ENCODE measurements at regions not wholly inside any gene's neighbourhood (a gene's known extent, or its start where the extent isn't known, plus 50 kb on each side); places are given as distances from the start of the nearest gene placed in this dataset.

DNA sequence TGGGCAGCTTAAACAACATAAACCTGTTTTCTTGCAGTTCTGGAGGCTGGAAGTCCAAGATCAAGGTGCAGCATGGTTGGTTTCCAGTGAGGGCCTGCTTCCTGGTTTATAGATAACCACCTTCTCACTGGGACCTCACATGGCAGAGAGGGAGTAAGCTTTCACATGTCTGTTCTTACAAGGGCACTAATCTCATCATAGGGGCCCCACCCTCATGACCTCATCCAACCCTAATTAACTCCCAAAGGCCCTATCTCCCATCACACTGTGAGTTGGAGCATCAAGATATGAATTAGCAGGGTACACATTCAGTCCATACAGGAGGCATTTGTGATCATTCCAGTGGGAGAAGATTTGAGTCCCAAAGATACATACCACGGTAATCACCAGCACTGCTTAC lies 50.5 kb upstream of the GRIN2A start:
- Histone ChIP-seq H3K27ac (ENCODE audit: low read length) (no peak overlapping the region), H3K9ac (ENCODE audit: low read length in 2 of 2) (no peak overlapping the region), H3K4me1 (ENCODE audit: control insufficient read depth, insufficient read depth, low read length) (no peaks in the 10 kb centered on the region), H3K9me3 (ENCODE audit: control insufficient read depth in 2 of 2, low read length in 2 of 2) (peaks cover 14 to 15% of the 10 kb centered on the region in 2 donors), H3K36me3 (ENCODE audit: control insufficient read depth in 2 of 2, insufficient read depth in 2 of 2, low read length in 2 of 2) (no peaks in the 10 kb centered on the region), H3K4me3 (ENCODE audit: low read length in 2 of 2) (no peak overlapping the region), H3K27me3 (ENCODE audit: control insufficient read depth in 1 of 2, insufficient read depth in 2 of 2, low read length in 2 of 2) (peaks cover 0 to 3% of the 10 kb centered on the region in 2 donors)

DNA sequence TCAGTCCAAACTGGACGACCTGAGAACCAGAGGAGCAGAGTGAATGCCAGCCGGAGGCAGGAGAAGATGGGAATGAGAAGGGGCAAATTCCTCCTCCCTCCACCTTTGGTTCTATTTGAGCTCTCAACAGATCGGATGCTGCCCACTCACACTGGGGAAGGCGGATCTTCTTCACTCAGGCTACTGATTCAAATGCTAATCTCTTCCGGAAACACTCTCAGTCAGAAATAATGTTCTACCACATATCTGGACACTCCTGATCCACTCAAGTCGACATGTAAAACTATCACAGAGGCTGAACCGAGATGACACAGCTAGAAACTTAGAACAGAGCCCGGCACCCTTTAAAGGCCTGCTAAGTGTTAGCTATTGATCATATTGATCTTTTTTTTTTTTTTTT lies 57.4 kb upstream of the GRIN2A start:
- no peak overlapping the region for H3K27ac ChIP-seq (ENCODE audit: low read length)
- H3K27me3 ChIP-seq (ENCODE audit: control insufficient read depth in 1 of 2, insufficient read depth in 2 of 2, low read length in 2 of 2): peaks cover 0 to 2% of the 10 kb centered on the region in 2 donors
- no peak overlapping the region for H3K9ac ChIP-seq (ENCODE audit: low read length in 2 of 2)
- H3K4me3 ChIP-seq (ENCODE audit: low read length in 2 of 2): no peak overlapping the region
- no peaks in the 10 kb centered on the region for H3K4me1 ChIP-seq (ENCODE audit: control insufficient read depth, insufficient read depth, low read length)
- H3K36me3 ChIP-seq (ENCODE audit: control insufficient read depth in 2 of 2, insufficient read depth in 2 of 2, low read length in 2 of 2): no peaks in the 10 kb centered on the region
- no peaks in the 10 kb centered on the region for H3K9me3 ChIP-seq (ENCODE audit: control insufficient read depth in 2 of 2, low read length in 2 of 2)

DNA sequence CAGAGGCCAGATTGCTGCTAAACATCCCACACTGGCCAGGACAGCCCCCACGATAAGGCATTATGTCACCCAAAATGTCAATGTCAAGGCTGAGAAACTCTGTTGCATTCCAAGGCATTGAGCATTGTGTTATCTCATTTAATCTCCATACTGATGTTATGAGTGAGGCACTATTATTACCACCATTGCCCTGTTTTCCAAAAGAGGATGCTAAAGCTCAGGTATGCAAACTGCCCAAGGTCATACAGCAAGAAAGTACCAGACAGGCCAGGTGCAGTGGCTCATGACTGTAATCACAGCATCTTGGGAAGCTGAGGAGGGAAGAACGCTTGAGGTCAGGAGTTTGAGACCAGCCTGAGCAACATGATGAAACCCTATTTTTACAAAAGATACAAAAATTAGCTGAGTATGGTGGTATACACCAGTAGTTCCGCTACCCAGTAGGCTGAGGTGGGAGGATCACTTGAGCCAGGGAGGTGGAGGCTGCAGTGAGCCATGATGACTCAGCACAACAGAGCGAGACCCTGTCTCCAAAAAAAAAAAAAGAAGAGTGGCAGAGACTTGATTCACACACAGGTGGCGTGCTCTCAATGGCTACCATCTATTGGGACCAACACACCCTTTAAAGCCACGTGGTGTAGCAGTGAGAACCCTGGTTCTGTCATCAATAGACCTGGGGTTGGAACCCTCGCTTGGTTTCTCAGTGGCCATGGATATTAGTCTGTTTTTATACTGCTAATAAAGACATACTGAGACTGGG lies 58.8 kb upstream of the GRIN2A start:
- H3K9me3 ChIP-seq (ENCODE audit: control insufficient read depth in 2 of 2, low read length in 2 of 2): no peaks in the 10 kb centered on the region
- peaks cover 4% of the 10 kb centered on the region for H3K4me1 ChIP-seq (ENCODE audit: control insufficient read depth, insufficient read depth, low read length)
- H3K36me3 ChIP-seq (ENCODE audit: control insufficient read depth in 2 of 2, insufficient read depth in 2 of 2, low read length in 2 of 2): no peaks in the 10 kb centered on the region
- H3K27ac ChIP-seq (ENCODE audit: low read length): no peak overlapping the region
- H3K9ac ChIP-seq (ENCODE audit: low read length in 2 of 2): no peak overlapping the region
- no peak overlapping the region for H3K4me3 ChIP-seq (ENCODE audit: low read length in 2 of 2)
- H3K27me3 ChIP-seq (ENCODE audit: control insufficient read depth in 1 of 2, insufficient read depth in 2 of 2, low read length in 2 of 2): peaks cover 0 to 2% of the 10 kb centered on the region in 2 donors

DNA sequence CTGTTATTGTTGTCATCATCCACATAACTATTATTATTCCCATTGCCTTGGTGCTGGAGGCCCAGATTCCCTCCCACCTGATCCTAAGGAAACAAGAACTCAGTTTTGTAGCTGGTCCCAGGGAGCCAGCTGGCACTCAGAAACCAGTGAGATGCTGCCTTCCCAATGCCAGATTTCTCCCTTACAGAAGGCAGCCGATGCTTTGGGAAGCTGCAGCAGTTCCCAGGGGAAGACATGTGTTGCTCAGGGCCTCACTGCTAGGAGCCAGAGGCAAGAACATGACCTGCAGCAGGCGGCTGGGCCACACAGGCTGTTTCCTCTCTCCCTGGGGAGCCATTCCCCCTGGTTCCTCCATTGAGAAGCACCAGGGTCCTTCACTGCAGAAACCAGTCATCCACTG lies 59.9 kb upstream of the GRIN2A start:
- Histone ChIP-seq H3K9ac (ENCODE audit: low read length in 2 of 2) (no peak overlapping the region), H3K27ac (ENCODE audit: low read length) (no peak overlapping the region), H3K27me3 (ENCODE audit: control insufficient read depth in 1 of 2, insufficient read depth in 2 of 2, low read length in 2 of 2) (peaks cover 0 to 2% of the 10 kb centered on the region in 2 donors), H3K4me3 (ENCODE audit: low read length in 2 of 2) (no peak overlapping the region), H3K4me1 (ENCODE audit: control insufficient read depth, insufficient read depth, low read length) (peaks cover 4% of the 10 kb centered on the region), H3K9me3 (ENCODE audit: control insufficient read depth in 2 of 2, low read length in 2 of 2) (no peaks in the 10 kb centered on the region), H3K36me3 (ENCODE audit: control insufficient read depth in 2 of 2, insufficient read depth in 2 of 2, low read length in 2 of 2) (no peaks in the 10 kb centered on the region)

DNA sequence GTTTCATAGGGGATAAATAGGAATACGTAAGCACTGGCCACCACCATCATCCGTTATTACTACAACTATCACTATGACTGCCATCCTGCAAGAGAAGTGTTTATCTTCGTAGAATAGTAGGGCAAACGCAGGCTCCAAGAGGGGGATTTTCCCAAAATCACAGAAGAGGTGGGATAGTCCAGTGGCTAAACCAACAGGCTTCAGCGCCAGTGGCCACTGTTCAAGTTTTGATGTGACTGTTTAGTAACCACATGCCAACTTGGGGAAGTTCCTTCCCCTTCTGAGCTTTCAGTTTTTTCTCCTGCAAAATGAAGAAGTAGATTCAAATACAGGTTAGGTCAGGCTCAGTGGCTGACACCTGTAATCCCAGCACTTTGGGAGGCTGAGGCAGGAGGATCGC lies 60.7 kb upstream of the GRIN2A start:
- Histone ChIP-seq H3K9me3 (ENCODE audit: control insufficient read depth in 2 of 2, low read length in 2 of 2) (no peaks in the 10 kb centered on the region), H3K36me3 (ENCODE audit: control insufficient read depth in 2 of 2, insufficient read depth in 2 of 2, low read length in 2 of 2) (no peaks in the 10 kb centered on the region), H3K27ac (ENCODE audit: low read length) (no peak overlapping the region), H3K4me1 (ENCODE audit: control insufficient read depth, insufficient read depth, low read length) (peaks cover 4% of the 10 kb centered on the region), H3K27me3 (ENCODE audit: control insufficient read depth in 1 of 2, insufficient read depth in 2 of 2, low read length in 2 of 2) (peaks cover 0 to 2% of the 10 kb centered on the region in 2 donors), H3K9ac (ENCODE audit: low read length in 2 of 2) (no peak overlapping the region), H3K4me3 (ENCODE audit: low read length in 2 of 2) (no peak overlapping the region)

DNA sequence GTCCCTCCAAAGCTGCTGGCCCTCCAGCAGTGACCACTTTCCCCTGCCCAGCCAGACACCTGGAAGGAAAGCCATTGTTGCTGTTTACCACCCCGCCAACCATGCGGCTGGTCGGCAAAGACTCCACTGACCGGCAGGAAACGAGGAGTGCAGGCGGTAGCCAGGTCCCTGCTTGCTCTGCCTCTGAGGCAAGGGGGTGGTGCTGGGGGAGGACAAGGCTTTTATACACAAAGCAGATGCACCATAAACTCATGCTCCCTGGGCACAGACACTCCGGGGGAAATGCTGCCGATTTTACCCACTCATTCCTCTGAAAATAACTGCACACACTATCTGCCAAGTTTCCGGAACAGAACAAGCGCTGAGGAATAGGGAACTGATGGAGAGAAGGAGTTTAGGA lies 62.8 kb upstream of the GRIN2A start:
- no peaks in the 10 kb centered on the region for H3K36me3 ChIP-seq (ENCODE audit: control insufficient read depth in 2 of 2, insufficient read depth in 2 of 2, low read length in 2 of 2)
- peaks cover 0 to 2% of the 10 kb centered on the region in 2 donors for H3K27me3 ChIP-seq (ENCODE audit: control insufficient read depth in 1 of 2, insufficient read depth in 2 of 2, low read length in 2 of 2)
- no peaks in the 10 kb centered on the region for H3K9me3 ChIP-seq (ENCODE audit: control insufficient read depth in 2 of 2, low read length in 2 of 2)
- H3K9ac ChIP-seq (ENCODE audit: low read length in 2 of 2): no peak overlapping the region
- peak overlapping the region in 1 of 2 donors; percentile 22 for H3K4me3 ChIP-seq (ENCODE audit: low read length in 2 of 2)
- H3K27ac ChIP-seq (ENCODE audit: low read length): no peak overlapping the region
- peaks cover 4% of the 10 kb centered on the region for H3K4me1 ChIP-seq (ENCODE audit: control insufficient read depth, insufficient read depth, low read length)

DNA sequence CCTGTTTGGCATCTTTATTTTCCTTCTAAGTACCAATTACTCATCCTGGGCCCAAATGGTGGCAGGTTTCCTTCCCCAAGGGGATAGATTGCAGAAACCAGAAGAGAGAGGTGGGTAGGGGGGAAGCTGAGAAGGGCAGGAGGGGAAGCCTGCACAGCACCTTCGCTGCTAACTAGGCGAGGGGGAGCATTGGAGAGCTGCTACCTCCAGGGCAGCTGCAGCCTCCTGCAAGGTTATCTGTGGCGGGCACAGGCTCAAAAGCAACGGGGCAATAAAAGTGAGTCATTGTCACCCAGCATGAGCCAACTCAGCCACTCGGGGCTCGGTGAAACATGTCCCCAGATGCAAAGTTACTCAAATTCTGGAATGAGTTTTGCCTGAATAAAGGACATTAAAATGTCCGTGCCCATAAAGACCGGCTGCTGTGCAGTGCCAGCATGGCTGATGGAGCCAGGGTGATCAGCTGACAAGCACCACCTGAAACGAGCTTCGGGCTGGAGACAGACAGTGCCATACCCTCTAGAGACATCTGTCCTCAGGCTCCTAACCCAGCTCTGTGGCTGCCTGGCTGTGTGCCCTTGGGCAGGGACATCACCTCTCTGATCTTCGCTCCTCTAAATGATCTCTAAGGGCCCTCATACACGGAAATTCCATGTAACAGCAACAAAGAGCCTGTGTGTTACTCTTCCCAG lies 68.1 kb upstream of the GRIN2A start:
- no peak overlapping the region for H3K9ac ChIP-seq (ENCODE audit: low read length in 2 of 2)
- H3K27ac ChIP-seq (ENCODE audit: low read length): no peak overlapping the region
- H3K36me3 ChIP-seq (ENCODE audit: control insufficient read depth in 2 of 2, insufficient read depth in 2 of 2, low read length in 2 of 2): no peaks in the 10 kb centered on the region
- peaks cover 0 to 10% of the 10 kb centered on the region in 2 donors for H3K27me3 ChIP-seq (ENCODE audit: control insufficient read depth in 1 of 2, insufficient read depth in 2 of 2, low read length in 2 of 2)
- H3K9me3 ChIP-seq (ENCODE audit: control insufficient read depth in 2 of 2, low read length in 2 of 2): no peaks in the 10 kb centered on the region
- no peak overlapping the region for H3K4me3 ChIP-seq (ENCODE audit: low read length in 2 of 2)
- H3K4me1 ChIP-seq (ENCODE audit: control insufficient read depth, insufficient read depth, low read length): no peaks in the 10 kb centered on the region

DNA sequence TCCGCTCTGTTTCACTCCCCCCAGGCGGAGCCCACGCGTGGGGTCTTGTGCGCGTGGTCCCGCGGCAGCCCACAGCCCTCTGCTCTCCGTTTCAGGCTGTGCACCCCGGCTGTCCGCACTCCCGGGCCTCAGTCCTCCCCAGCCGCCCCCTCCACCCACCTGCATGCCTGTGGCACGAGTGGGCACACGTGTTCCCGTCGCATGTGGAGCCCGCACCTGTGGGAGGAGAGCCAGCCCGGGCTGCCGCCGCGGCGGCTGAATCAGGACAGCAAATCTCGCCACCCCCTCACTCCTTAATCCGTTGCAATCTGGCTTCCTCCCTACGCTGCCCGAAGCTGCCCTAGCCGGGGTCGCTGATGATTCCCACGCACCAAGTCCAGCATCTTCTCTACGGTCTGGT lies 69.9 kb upstream of the GRIN2A start:
- no peaks in the 10 kb centered on the region for H3K36me3 ChIP-seq (ENCODE audit: control insufficient read depth in 2 of 2, insufficient read depth in 2 of 2, low read length in 2 of 2)
- H3K9ac ChIP-seq (ENCODE audit: low read length in 2 of 2): no peak overlapping the region

DNA sequence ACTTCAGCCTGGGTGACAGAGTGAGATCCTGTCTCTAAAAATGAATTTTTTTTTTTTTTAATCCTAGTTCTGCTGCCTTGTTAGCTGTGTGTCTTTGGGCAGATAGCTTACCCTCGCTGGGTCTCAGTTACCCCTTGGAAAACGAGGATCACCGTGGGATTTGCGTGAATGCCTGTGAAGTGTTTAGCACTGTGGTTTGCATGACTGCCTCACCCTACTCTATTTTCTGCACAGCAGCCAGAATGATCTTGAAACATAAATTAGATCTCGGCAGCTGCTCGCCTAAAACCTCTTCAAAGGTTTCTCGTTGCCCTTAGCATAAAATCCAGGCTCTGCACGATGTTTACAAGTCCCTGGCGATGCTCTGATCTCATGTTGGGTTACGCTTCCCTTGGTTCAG lies 71.2 kb upstream of the GRIN2A start:
- H3K9ac ChIP-seq (ENCODE audit: low read length in 2 of 2): no peak overlapping the region
- H3K4me1 ChIP-seq (ENCODE audit: control insufficient read depth, insufficient read depth, low read length): no peaks in the 10 kb centered on the region
- no peaks in the 10 kb centered on the region for H3K36me3 ChIP-seq (ENCODE audit: control insufficient read depth in 2 of 2, insufficient read depth in 2 of 2, low read length in 2 of 2)
- H3K27me3 ChIP-seq (ENCODE audit: control insufficient read depth in 1 of 2, insufficient read depth in 2 of 2, low read length in 2 of 2): peaks cover 0 to 10% of the 10 kb centered on the region in 2 donors
- H3K4me3 ChIP-seq (ENCODE audit: low read length in 2 of 2): no peak overlapping the region
- no peaks in the 10 kb centered on the region for H3K9me3 ChIP-seq (ENCODE audit: control insufficient read depth in 2 of 2, low read length in 2 of 2)
- no peak overlapping the region for H3K27ac ChIP-seq (ENCODE audit: low read length)

More for the DNA sequence above, 69.9 kb upstream of the GRIN2A start:
- no peaks in the 10 kb centered on the region for H3K4me1 ChIP-seq (ENCODE audit: control insufficient read depth, insufficient read depth, low read length)
- no peak overlapping the region for H3K27ac ChIP-seq (ENCODE audit: low read length)
- peaks cover 0 to 10% of the 10 kb centered on the region in 2 donors for H3K27me3 ChIP-seq (ENCODE audit: control insufficient read depth in 1 of 2, insufficient read depth in 2 of 2, low read length in 2 of 2)
- H3K9me3 ChIP-seq (ENCODE audit: control insufficient read depth in 2 of 2, low read length in 2 of 2): no peaks in the 10 kb centered on the region
- no peak overlapping the region for H3K4me3 ChIP-seq (ENCODE audit: low read length in 2 of 2)

DNA sequence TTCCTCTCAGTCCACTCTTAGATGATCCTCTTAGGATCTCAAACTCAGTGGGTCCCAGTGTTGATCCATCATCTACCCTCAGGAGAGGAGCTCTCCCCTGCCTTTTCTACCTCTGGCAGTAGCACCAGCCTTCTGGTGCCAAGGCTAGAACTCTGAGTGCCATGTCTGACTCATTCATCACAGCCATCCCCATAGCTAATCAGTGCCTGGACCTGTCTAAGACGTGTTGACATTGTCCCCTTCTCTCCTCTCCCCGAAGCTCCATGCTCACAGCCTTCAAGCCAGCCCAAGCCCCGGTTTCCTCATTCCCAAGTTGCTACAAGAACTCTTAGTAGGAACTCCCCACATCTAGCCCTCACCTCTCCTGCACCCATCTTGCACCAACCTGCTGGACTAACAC lies 73.5 kb upstream of the GRIN2A start:
- Histone ChIP-seq H3K9ac (ENCODE audit: low read length in 2 of 2) (no peak overlapping the region), H3K9me3 (ENCODE audit: control insufficient read depth in 2 of 2, low read length in 2 of 2) (no peaks in the 10 kb centered on the region), H3K4me1 (ENCODE audit: control insufficient read depth, insufficient read depth, low read length) (no peaks in the 10 kb centered on the region), H3K4me3 (ENCODE audit: low read length in 2 of 2) (no peak overlapping the region), H3K36me3 (ENCODE audit: control insufficient read depth in 2 of 2, insufficient read depth in 2 of 2, low read length in 2 of 2) (no peaks in the 10 kb centered on the region), H3K27ac (ENCODE audit: low read length) (no peak overlapping the region), H3K27me3 (ENCODE audit: control insufficient read depth in 1 of 2, insufficient read depth in 2 of 2, low read length in 2 of 2) (peaks cover 0 to 6% of the 10 kb centered on the region in 2 donors)
